ENCODE measurements at regions not wholly inside any gene's neighbourhood (a gene's known extent, or its start where the extent isn't known, plus 50 kb on each side); places are given as distances from the start of the nearest gene placed in this dataset.

GRCh38 chr15:39275066-39275465 is 305.8 kb upstream of the THBS1 start:
- DNase-seq (ENCODE audit: low spot score): no peak

GRCh38 chr15:39279311-39279710 is 301.6 kb upstream of the THBS1 start:
- DNase-seq (ENCODE audit: low spot score): no peak

- DNase-seq (ENCODE audit: low spot score): no peak
Measured at GRCh38 chr15:39281094-39281493, 299.8 kb upstream of the THBS1 start.

- DNase-seq (ENCODE audit: low spot score): no peak
Measured at GRCh38 chr15:39282663-39283208, 298.1 kb upstream of the THBS1 start.

- no peak for DNase-seq (ENCODE audit: low spot score)
Measured at GRCh38 chr15:39283531-39283930, 297.3 kb upstream of the THBS1 start.

GRCh38 chr15:39285071-39285470 is 295.8 kb upstream of the THBS1 start:
- no peak for DNase-seq (ENCODE audit: low spot score)

GRCh38 chr15:39285663-39286062 is 295.2 kb upstream of the THBS1 start:
- no peak for DNase-seq (ENCODE audit: low spot score)

GRCh38 chr15:39286706-39287105 is 294.2 kb upstream of the THBS1 start:
- no peak for DNase-seq (ENCODE audit: low spot score)

- no peak for DNase-seq (ENCODE audit: low spot score)
Measured at GRCh38 chr15:39287322-39288195, 293.3 kb upstream of the THBS1 start.

- no peak for DNase-seq (ENCODE audit: low spot score)
Measured at GRCh38 chr15:39290711-39291435, 290.0 kb upstream of the THBS1 start.

GRCh38 chr15:39291690-39292089 is 289.2 kb upstream of the THBS1 start:
- DNase-seq (ENCODE audit: low spot score): no peak

- DNase-seq (ENCODE audit: low spot score): no peak
Measured at GRCh38 chr15:39296955-39297354, 283.9 kb upstream of the THBS1 start.

- DNase-seq (ENCODE audit: low spot score): no peak
Measured at GRCh38 chr15:39298271-39298962, 282.5 kb upstream of the THBS1 start.

- no peak for DNase-seq (ENCODE audit: low spot score)
Measured at GRCh38 chr15:39299486-39300267, 281.2 kb upstream of the THBS1 start.

GRCh38 chr15:39300451-39301153 is 280.3 kb upstream of the THBS1 start:
- no peak for DNase-seq (ENCODE audit: low spot score)

GRCh38 chr15:39301589-39301999 is 279.3 kb upstream of the THBS1 start:
- no peak for DNase-seq (ENCODE audit: low spot score)

GRCh38 chr15:39302936-39303335 is 277.9 kb upstream of the THBS1 start:
- DNase-seq (ENCODE audit: low spot score): no peak

GRCh38 chr15:39304201-39304841 is 276.6 kb upstream of the THBS1 start:
- no peak for DNase-seq (ENCODE audit: low spot score)

- DNase-seq (ENCODE audit: low spot score): no peak
Measured at GRCh38 chr15:39304931-39305728, 275.7 kb upstream of the THBS1 start.

GRCh38 chr15:39310633-39311032 is 270.2 kb upstream of the THBS1 start:
- no peak for DNase-seq (ENCODE audit: low spot score)
